ENCODE measurements at regions not wholly inside any gene's neighbourhood (a gene's known extent, or its start where the extent isn't known, plus 50 kb on each side); places are given as distances from the start of the nearest gene placed in this dataset.

- H3K4me1 Mint-ChIP-seq = no peaks in the 10 kb centered on the region
- no peak overlapping the region for H3K4me3 Mint-ChIP-seq
- no peak for DNase-seq
Measured at GRCh38 chr13:24016046-24016445, 118.7 kb upstream of the C1QTNF9B start.

More at GRCh38 chr13:24016046-24016445, 118.7 kb upstream of the C1QTNF9B start:
- H3K9ac ChIP-seq (ENCODE audit: extremely low read depth, insufficient read length, low read length) = no peak overlapping the region
- no peak overlapping the region for H3K56ac ChIP-seq (ENCODE audit: insufficient read length, low read depth, low read length)
- H3K23ac ChIP-seq (ENCODE audit: insufficient read length, low read depth, low read length) = no peak overlapping the region
- H2BK120ac ChIP-seq (ENCODE audit: low read depth, low read length, poor library complexity, severe bottlenecking) = no peak overlapping the region
- H3K79me1 ChIP-seq (ENCODE audit: insufficient read depth, low read depth, low read length, poor library complexity, severe bottlenecking) = no peaks in the 10 kb centered on the region
- no peak overlapping the region for H2BK15ac ChIP-seq (ENCODE audit: low read depth, low read length)
- H2BK5ac ChIP-seq (ENCODE audit: insufficient read length, low read length) = no peak overlapping the region
- no peak for TF ChIP-seq CTCF (conservative IDR thresholded peaks at IDR 0.05)
- H3K4me1 ChIP-seq (ENCODE audit: insufficient read depth, low read length) = no peaks in the 10 kb centered on the region
- no peaks in the 10 kb centered on the region for H3K27me3 ChIP-seq (ENCODE audit: insufficient read depth, low read length)
- Mint-ChIP-seq H3K36me3 (ENCODE audit: insufficient read depth in 1 of 3, low read depth in 3 of 3) (no peaks in the 10 kb centered on the region), H3K27ac (no peak overlapping the region), H3K9me3 (no peaks in the 10 kb centered on the region), H3K27me3 (ENCODE audit: low read depth) (peaks cover 1% of the 10 kb centered on the region)
- H4K5ac ChIP-seq (ENCODE audit: insufficient read length, low read depth, low read length) = no peak overlapping the region
- H4K8ac ChIP-seq (replicated peaks; ENCODE audit: insufficient read length, low read depth, low read length) = no peak overlapping the region
- H3T11ph ChIP-seq (ENCODE audit: low read length) = no peak overlapping the region
- no peak overlapping the region for H2AFZ ChIP-seq (ENCODE audit: low read length)
- H2BK20ac ChIP-seq (ENCODE audit: low read depth, low read length, poor library complexity, severe bottlenecking) = no peak overlapping the region
- no peaks in the 10 kb centered on the region for H3K23me2 ChIP-seq (ENCODE audit: insufficient read length, low read depth, low read length, poor library complexity, severe bottlenecking)
- H4K91ac ChIP-seq (ENCODE audit: insufficient read length, low read depth, low read length) = no peak overlapping the region
- H3K4ac ChIP-seq (ENCODE audit: low read depth, low read length) = no peak overlapping the region
- H3K14ac ChIP-seq (ENCODE audit: insufficient read depth, low read length) = no peak overlapping the region; the same call in 1 of the 2 replicates
- H3K9me3 ChIP-seq (ENCODE audit: control insufficient read depth, low read depth, low read length) = no peaks in the 10 kb centered on the region
- no peaks in the 10 kb centered on the region for H3K79me2 ChIP-seq (ENCODE audit: insufficient read depth, low read length)
- no peak overlapping the region for H2AK5ac ChIP-seq (ENCODE audit: insufficient read length, low read length)
- WGBS (ENCODE audit: extremely low coverage, insufficient read length, low lambda C conversion rate) = no CpG with 5 or more reads among the region's 8 CpGs
- H3K18ac ChIP-seq (ENCODE audit: insufficient read length, low read depth, low read length) = no peak overlapping the region
- no peak overlapping the region for H3K4me2 ChIP-seq (ENCODE audit: insufficient read depth, insufficient read length, low read length)
- H2BK12ac ChIP-seq (ENCODE audit: insufficient read length, low read depth, low read length) = no peak overlapping the region
- no peaks in the 10 kb centered on the region for H4K20me1 ChIP-seq (ENCODE audit: control insufficient read depth, insufficient read depth, insufficient read length)
- H3K27ac ChIP-seq (ENCODE audit: insufficient read length, low read depth, low read length) = no peak overlapping the region
